Activated B cell treated with CpG ODN at 0.5 μM for 24 hours (primary cell): ENCODE measurements at regions not wholly inside any gene's neighbourhood (a gene's known extent, or its start where the extent isn't known, plus 50 kb on each side); places are given as distances from the start of the nearest gene placed in this dataset.

Experiments used
- ATAC-seq: fragments of 200-7000 bp; cut with Tn5 transposase; one replicate; pipeline ENCODE4 v1.10.0; 2021; ENCODE audit warnings: low read depth, mild to moderate bottlenecking, moderate library complexity
- CTCF ChIA-PET: fragments of 350-600 bp; sonication (Branson Sonifier 250); formaldehyde crosslinking; loops from one replicate; lab custom pipeline; 2021; ENCODE audit warnings: antibody characterized with exemption; lab: Charles Lee
- POLR2A ChIA-PET: fragments of 350-600 bp; sonication (Branson Sonifier 250); formaldehyde crosslinking; loops from one replicate; lab custom pipeline; 2021; ENCODE audit warnings: antibody characterized with exemption; lab: Charles Lee
- DNase-seq: peaks from one replicate; pipeline ENCODE4 v3.0.0; 2022
- H3K27ac Mint-ChIP-seq: one replicate; pipeline ENCODE4 v1.8.0; 2020; ENCODE audit warnings: mixed read lengths
- H3K27me3 Mint-ChIP-seq: one replicate; pipeline ENCODE4 v1.8.0; 2021; ENCODE audit warnings: mixed read lengths
- H3K36me3 Mint-ChIP-seq: one replicate; pipeline ENCODE4 v1.8.0; 2021; ENCODE audit warnings: low read depth, mixed read lengths
- H3K4me1 Mint-ChIP-seq: one replicate; pipeline ENCODE4 v1.8.0; 2021; ENCODE audit warnings: mixed read lengths
- H3K4me3 Mint-ChIP-seq: one replicate; pipeline ENCODE4 v1.8.0; 2020; ENCODE audit warnings: mild to moderate bottlenecking, mixed read lengths
- H3K9me3 Mint-ChIP-seq: one replicate; pipeline ENCODE4 v1.8.0; 2020; ENCODE audit warnings: mixed read lengths
- intact Hi-C: fragments of 100-400 bp; cut with micrococcal nuclease; formaldehyde crosslinking; loops from one replicate; pipeline ENCODE4 v1.15.1; 2024
- TF ChIP-seq, protein P1 (sequence below): fragments of 200-600 bp; IDR thresholded peaks from one replicate; pipeline ENCODE4 v1.8.0; 2022; ENCODE audit warnings: antibody characterized with exemption, mild to moderate bottlenecking

DNA sequence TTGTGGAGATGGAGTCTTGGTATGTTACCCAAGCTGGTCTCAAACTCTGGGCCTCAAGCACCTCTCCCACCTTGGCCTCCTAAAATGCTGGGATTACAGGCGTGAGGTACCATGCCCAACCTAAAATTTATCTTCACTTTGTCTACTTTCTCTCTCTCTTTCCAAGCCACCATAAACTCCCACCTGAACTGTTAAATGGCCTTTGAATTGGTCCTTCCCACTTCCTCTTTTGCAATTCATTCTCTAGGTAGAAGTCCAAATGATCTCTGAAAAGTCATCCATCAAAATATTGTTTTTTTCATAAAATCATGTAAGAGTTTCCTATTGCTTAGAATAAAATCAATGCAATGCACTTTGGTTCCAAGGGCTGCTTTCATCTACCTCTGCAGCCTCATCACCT, 90.1 kb upstream of the CELF2 start:
- ChIA-PET CTCF (no interaction called here), POLR2A (no interaction called here)
- TF ChIP-seq, protein P1, sequence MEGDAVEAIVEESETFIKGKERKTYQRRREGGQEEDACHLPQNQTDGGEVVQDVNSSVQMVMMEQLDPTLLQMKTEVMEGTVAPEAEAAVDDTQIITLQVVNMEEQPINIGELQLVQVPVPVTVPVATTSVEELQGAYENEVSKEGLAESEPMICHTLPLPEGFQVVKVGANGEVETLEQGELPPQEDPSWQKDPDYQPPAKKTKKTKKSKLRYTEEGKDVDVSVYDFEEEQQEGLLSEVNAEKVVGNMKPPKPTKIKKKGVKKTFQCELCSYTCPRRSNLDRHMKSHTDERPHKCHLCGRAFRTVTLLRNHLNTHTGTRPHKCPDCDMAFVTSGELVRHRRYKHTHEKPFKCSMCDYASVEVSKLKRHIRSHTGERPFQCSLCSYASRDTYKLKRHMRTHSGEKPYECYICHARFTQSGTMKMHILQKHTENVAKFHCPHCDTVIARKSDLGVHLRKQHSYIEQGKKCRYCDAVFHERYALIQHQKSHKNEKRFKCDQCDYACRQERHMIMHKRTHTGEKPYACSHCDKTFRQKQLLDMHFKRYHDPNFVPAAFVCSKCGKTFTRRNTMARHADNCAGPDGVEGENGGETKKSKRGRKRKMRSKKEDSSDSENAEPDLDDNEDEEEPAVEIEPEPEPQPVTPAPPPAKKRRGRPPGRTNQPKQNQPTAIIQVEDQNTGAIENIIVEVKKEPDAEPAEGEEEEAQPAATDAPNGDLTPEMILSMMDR = no peak
- H3K36me3 Mint-ChIP-seq = no peaks in the 10 kb centered on the region
- no peak overlapping the region for H3K4me3 Mint-ChIP-seq
- H3K27ac Mint-ChIP-seq = no peak overlapping the region
- H3K27me3 Mint-ChIP-seq = no peaks in the 10 kb centered on the region
- intact Hi-C loops = no loop called here
- ATAC-seq (no peak), DNase-seq (no peak)
- no peaks in the 10 kb centered on the region for H3K9me3 Mint-ChIP-seq
- no peaks in the 10 kb centered on the region for H3K4me1 Mint-ChIP-seq

DNA sequence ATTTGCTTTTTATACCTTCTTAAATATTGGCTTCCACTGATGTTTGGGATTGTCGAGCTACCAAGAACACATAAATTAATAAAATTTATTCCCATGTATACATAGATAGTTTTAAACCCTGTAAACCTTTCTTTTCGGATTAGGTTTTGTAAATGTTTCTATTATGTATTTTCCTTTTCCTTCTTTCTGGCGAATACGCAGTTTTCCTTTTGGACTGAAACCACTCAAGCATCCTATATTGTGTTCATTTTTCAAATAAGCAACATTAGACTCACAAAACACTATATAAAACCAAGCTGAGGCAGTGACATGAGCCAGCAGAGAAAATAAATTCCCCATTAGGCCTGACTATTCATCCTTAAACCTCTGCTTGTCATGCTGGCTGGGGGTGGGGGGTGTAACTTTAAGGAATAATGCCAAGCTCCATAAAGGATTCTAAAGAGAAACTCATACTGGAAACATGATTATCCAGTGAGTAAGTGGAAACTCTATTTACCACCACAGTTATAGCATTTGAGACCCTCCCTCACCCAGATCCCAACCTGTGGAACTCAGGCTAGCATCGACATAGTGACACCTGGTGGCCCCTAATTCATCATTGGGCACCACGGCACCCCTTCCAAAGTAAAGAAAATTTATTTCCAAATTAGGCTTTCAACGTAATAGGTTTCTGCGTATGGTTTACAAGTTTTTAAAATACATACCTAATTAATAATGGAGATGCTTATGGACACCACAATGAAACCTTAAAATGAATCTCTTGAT, 86.5 kb upstream of the CELF2 start:
- ATAC-seq (no peak), DNase-seq (no peak)
- no peaks in the 10 kb centered on the region for H3K9me3 Mint-ChIP-seq
- no peak overlapping the region for H3K4me3 Mint-ChIP-seq
- no peak overlapping the region for H3K27ac Mint-ChIP-seq
- ChIA-PET CTCF (no interaction called here), POLR2A (no interaction called here)
- no peaks in the 10 kb centered on the region for H3K4me1 Mint-ChIP-seq
- H3K27me3 Mint-ChIP-seq = no peaks in the 10 kb centered on the region
- no peaks in the 10 kb centered on the region for H3K36me3 Mint-ChIP-seq
- TF ChIP-seq, protein P1 = no peak
- intact Hi-C loops = no loop called here

DNA sequence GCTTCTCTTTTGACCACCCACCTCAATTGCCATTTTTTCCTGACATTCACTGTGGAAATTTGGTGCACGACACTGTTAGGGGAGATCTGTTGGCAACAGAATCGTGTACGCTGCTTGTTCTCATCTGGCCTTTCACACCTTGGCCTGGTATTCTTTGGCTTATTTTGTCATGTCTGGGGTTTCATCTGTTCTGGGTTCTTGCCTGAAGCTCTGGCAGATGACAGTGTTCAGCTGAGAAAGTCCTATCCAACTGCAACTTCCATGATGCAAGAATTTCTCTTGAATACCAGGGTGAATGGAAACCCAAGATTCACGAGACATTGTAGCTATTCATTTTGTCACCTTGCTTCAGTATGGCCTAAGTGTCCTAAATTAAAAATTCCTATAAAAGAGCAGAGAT, 82.6 kb upstream of the CELF2 start:
- CTCF ChIA-PET = no interaction called here
- POLR2A ChIA-PET = no interaction called here
- TF ChIP-seq, protein P1 = no peak
- DNase-seq = no peak
- H3K4me1 Mint-ChIP-seq = no peaks in the 10 kb centered on the region
- H3K4me3 Mint-ChIP-seq = no peak overlapping the region
- no peak overlapping the region for H3K27ac Mint-ChIP-seq
- H3K9me3 Mint-ChIP-seq = no peaks in the 10 kb centered on the region
- no peak for ATAC-seq
- H3K36me3 Mint-ChIP-seq = no peaks in the 10 kb centered on the region
- intact Hi-C loops = no loop called here
- H3K27me3 Mint-ChIP-seq = peaks cover 2% of the 10 kb centered on the region

DNA sequence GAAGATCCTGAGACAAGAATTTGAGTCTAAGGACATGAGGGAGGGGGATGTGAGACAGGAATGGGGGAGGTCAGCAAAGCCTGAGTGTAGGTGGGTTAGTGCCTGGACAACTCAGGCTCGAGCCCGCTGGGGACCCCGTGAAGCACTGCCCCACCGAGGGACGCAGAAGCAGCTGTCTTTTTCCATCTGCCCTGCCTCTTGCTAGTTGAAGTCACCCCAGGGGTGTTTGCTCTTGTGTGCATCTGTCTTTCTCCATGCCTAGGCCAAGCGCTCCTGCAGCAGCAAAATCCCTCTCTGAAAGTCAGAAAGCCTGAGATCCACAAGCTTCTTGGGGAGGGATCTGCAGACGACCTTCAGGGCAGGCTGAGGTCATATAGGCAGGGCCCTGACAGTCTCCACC, 79.0 kb upstream of the CELF2 start:
- intact Hi-C loops = no loop called here

DNA sequence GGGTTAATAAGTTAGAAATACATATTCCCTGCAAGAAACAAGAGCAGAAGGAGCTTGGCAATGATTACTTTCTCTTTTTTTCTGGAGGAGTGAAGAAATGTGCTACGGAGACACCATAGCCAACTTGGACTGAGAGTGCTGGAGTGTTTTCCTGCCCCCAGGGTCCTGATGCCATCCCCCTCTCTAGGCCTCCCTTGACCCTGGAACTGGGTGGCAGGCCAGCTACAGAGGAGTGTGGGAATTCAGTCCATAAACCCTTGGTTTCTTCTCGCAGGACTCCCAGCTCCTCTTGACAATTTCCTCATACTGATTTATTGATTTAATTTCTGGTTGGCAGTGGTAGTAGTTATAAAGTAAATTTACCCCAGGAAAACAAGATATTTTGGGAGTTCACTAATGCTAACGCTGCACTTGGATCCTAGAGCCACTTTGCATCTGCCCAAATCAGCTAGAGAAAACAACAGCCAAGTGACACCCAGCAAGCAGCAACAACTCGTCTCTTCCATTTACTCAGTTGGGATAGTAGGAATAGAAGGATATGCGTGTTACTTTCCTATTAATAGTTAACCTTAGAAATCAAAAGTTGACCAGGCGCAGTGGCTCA, 76.4 kb upstream of the CELF2 start:
- intact Hi-C loops = no loop called here
- H3K4me1 Mint-ChIP-seq = no peaks in the 10 kb centered on the region

More for the DNA sequence above, 79.0 kb upstream of the CELF2 start:
- H3K36me3 Mint-ChIP-seq = no peaks in the 10 kb centered on the region
- ChIA-PET CTCF (no interaction called here), POLR2A (no interaction called here)
- peaks cover 10% of the 10 kb centered on the region for H3K9me3 Mint-ChIP-seq
- H3K27ac Mint-ChIP-seq = no peak overlapping the region
- ATAC-seq (no peak), DNase-seq (no peak)
- TF ChIP-seq, protein P1 = no peak
- H3K27me3 Mint-ChIP-seq = peaks cover 13% of the 10 kb centered on the region
- no peaks in the 10 kb centered on the region for H3K4me1 Mint-ChIP-seq
- H3K4me3 Mint-ChIP-seq = no peak overlapping the region

More for the DNA sequence above, 76.4 kb upstream of the CELF2 start:
- H3K36me3 Mint-ChIP-seq = no peaks in the 10 kb centered on the region
- no peak for DNase-seq
- ChIA-PET POLR2A (no interaction called here), CTCF (no interaction called here)
- no peak for ATAC-seq
- H3K4me3 Mint-ChIP-seq = no peak overlapping the region
- H3K27me3 Mint-ChIP-seq = peaks cover 19% of the 10 kb centered on the region
- TF ChIP-seq, protein P1 = no peak
- H3K9me3 Mint-ChIP-seq = peaks cover 10% of the 10 kb centered on the region
- no peak overlapping the region for H3K27ac Mint-ChIP-seq
